HEK293 (cell line): ENCODE measurements at regions not wholly inside any gene's neighbourhood (a gene's known extent, or its start where the extent isn't known, plus 50 kb on each side); places are given as distances from the start of the nearest gene placed in this dataset.

ENCODE experiments used
- KLF1 ChIP-seq: fragments of 450-650 bp; formaldehyde crosslinking; IDR thresholded peaks from 2 replicates; pipeline ENCODE4 v1.5.1; 2016; ENCODE audit warnings: missing biosample characterization, missing genetic modification characterization
- SCRT2 ChIP-seq: fragments of 450-650 bp; formaldehyde crosslinking; IDR thresholded peaks from 2 replicates; pipeline ENCODE4 v1.5.1; 2016; ENCODE audit warnings: missing biosample characterization, missing genetic modification characterization
- SP3 ChIP-seq: fragments of 450-650 bp; formaldehyde crosslinking; IDR thresholded peaks from 2 replicates; pipeline ENCODE4 v1.5.1; 2016; ENCODE audit warnings: missing biosample characterization, missing genetic modification characterization
- ZNF214 ChIP-seq: fragments of 450-650 bp; formaldehyde crosslinking; IDR thresholded peaks from 2 replicates; pipeline ENCODE4 v1.5.1; 2017; ENCODE audit warnings: missing biosample characterization, mild to moderate bottlenecking, missing genetic modification characterization, borderline replicate concordance
- TF ChIP-seq, protein P1 (sequence below): fragments of 450-650 bp; formaldehyde crosslinking; IDR thresholded peaks from 2 replicates; pipeline ENCODE4 v1.5.1; 2016; ENCODE audit warnings: missing biosample characterization, missing genetic modification characterization

DNA sequence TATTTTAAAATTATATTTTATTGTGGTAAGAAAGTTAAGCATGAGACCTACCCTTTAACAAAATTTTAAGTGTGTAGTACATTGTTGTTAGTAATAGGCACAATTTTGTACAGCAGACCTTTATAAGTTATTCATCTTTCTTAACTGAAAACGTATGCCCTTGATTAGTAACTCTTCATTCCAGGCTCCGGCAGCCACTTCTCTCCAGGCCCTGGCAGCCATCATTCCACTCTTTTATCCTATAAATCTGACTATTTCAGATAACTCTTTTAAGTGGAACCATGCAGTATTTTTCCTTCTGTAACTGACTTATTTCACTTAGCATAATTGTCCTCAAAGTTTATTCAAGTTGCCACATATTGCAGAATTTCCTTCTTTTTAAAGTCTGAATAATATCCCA is 348.2 kb downstream of the CDH11 start:
- no peak for TF ChIP-seq KLF1 (tag by site-specific recombination)
- TF ChIP-seq SCRT2 (tag by site-specific recombination) = no peak
- TF ChIP-seq SP3 = no peak
- no peak for TF ChIP-seq ZNF214
- TF ChIP-seq, protein P1, sequence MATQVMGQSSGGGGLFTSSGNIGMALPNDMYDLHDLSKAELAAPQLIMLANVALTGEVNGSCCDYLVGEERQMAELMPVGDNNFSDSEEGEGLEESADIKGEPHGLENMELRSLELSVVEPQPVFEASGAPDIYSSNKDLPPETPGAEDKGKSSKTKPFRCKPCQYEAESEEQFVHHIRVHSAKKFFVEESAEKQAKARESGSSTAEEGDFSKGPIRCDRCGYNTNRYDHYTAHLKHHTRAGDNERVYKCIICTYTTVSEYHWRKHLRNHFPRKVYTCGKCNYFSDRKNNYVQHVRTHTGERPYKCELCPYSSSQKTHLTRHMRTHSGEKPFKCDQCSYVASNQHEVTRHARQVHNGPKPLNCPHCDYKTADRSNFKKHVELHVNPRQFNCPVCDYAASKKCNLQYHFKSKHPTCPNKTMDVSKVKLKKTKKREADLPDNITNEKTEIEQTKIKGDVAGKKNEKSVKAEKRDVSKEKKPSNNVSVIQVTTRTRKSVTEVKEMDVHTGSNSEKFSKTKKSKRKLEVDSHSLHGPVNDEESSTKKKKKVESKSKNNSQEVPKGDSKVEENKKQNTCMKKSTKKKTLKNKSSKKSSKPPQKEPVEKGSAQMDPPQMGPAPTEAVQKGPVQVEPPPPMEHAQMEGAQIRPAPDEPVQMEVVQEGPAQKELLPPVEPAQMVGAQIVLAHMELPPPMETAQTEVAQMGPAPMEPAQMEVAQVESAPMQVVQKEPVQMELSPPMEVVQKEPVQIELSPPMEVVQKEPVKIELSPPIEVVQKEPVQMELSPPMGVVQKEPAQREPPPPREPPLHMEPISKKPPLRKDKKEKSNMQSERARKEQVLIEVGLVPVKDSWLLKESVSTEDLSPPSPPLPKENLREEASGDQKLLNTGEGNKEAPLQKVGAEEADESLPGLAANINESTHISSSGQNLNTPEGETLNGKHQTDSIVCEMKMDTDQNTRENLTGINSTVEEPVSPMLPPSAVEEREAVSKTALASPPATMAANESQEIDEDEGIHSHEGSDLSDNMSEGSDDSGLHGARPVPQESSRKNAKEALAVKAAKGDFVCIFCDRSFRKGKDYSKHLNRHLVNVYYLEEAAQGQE (tag by site-specific recombination) = no peak
